OCI-LY1 (cell line): ENCODE measurements at regions not wholly inside any gene's neighbourhood (a gene's known extent, or its start where the extent isn't known, plus 50 kb on each side); places are given as distances from the start of the nearest gene placed in this dataset.

Experiments used
- H2AFZ ChIP-seq: fragments of 200-600 bp; sonication (generic), shearing (Covaris generic); 2 replicates; pipeline ENCODE4 v1.6.0; 2014; ENCODE audit warnings: antibody characterized with exemption, mild to moderate bottlenecking, low read length
- H3F3A ChIP-seq: fragments of 200-600 bp; sonication (generic), shearing (Covaris generic); 2 replicates; pipeline ENCODE4 v1.6.0; 2014; ENCODE audit warnings: mild to moderate bottlenecking, antibody characterized with exemption, low read length, moderate library complexity; ENCODE audit not compliant: insufficient read depth
- H3K27ac ChIP-seq: fragments of 200-600 bp; sonication (generic); 2 replicates; pipeline ENCODE4 v1.5.1; 2014; ENCODE audit warnings: low read length, mixed run types, mild to moderate bottlenecking, low read depth; ENCODE audit not compliant: poor library complexity, severe bottlenecking
- H3K27me3 ChIP-seq: fragments of 200-600 bp; sonication (generic); 2 replicates; pipeline ENCODE4 v1.6.0; 2014; ENCODE audit warnings: antibody characterized with exemption, mild to moderate bottlenecking, low read length, moderate library complexity; ENCODE audit not compliant: insufficient read depth
- H3K36me3 ChIP-seq: fragments of 200-600 bp; sonication (generic); 2 replicates; pipeline ENCODE4 v1.6.1; 2014; ENCODE audit warnings: mild to moderate bottlenecking, antibody characterized with exemption, low read length, moderate library complexity, mixed read lengths; ENCODE audit not compliant: insufficient read depth
- H3K4me1 ChIP-seq: fragments of 200-600 bp; sonication (generic); 2 replicates; pipeline ENCODE4 v1.5.1; 2014; ENCODE audit warnings: mild to moderate bottlenecking, low read length, moderate library complexity; ENCODE audit not compliant: insufficient read depth, severe bottlenecking
- H3K4me2 ChIP-seq: fragments of 200-600 bp; sonication (generic), shearing (Covaris generic); 2 replicates; pipeline ENCODE4 v1.6.1; 2014; ENCODE audit warnings: low read length
- H3K4me3 ChIP-seq: fragments of 200-600 bp; sonication (generic); 2 replicates; pipeline ENCODE4 v1.5.1; 2014; ENCODE audit warnings: low read length, low read depth, mild to moderate bottlenecking, mixed read lengths; ENCODE audit not compliant: poor library complexity, severe bottlenecking
- H3K79me2 ChIP-seq: fragments of 200-600 bp; shearing (Covaris generic); 2 replicates; pipeline ENCODE4 v1.6.1; 2016; ENCODE audit warnings: mixed run types, low read length, mixed read lengths; ENCODE audit not compliant: insufficient read depth
- H3K9ac ChIP-seq: fragments of 200-600 bp; sonication (generic), shearing (Covaris generic); 2 replicates; pipeline ENCODE4 v1.6.1; 2014; ENCODE audit warnings: mild to moderate bottlenecking, low read length, mixed read lengths
- H3K9me2 ChIP-seq: fragments of 200-600 bp; sonication (generic), shearing (Covaris generic); 2 replicates; pipeline ENCODE4 v1.6.1; 2014; ENCODE audit warnings: low read depth, mild to moderate bottlenecking, low read length, mixed read lengths
- H3K9me3 ChIP-seq: fragments of 200-600 bp; shearing (Covaris generic); 2 replicates; pipeline ENCODE4 v1.6.1; 2014; ENCODE audit warnings: low read length, mixed read lengths
- H4K20me1 ChIP-seq: fragments of 200-600 bp; sonication (generic), shearing (Covaris generic); 2 replicates; pipeline ENCODE4 v1.6.0; 2016; ENCODE audit warnings: mild to moderate bottlenecking, low read length; ENCODE audit not compliant: insufficient read depth
- CTCF ChIP-seq: fragments of 200-600 bp; sonication (generic), shearing (Covaris generic); IDR thresholded peaks from 2 replicates; pipeline ENCODE4 v1.5.1; 2017; ENCODE audit warnings: mild to moderate bottlenecking, antibody characterized with exemption, low read length, moderate library complexity, mixed read lengths
- EZH2 ChIP-seq: fragments of 200-600 bp; sonication (generic), shearing (Covaris generic); IDR thresholded peaks from 2 replicates; pipeline ENCODE4 v1.8.0; 2017; ENCODE audit warnings: borderline replicate concordance, mixed run types, mild to moderate bottlenecking, antibody characterized with exemption, low read length, moderate library complexity, mixed read lengths

DNA sequence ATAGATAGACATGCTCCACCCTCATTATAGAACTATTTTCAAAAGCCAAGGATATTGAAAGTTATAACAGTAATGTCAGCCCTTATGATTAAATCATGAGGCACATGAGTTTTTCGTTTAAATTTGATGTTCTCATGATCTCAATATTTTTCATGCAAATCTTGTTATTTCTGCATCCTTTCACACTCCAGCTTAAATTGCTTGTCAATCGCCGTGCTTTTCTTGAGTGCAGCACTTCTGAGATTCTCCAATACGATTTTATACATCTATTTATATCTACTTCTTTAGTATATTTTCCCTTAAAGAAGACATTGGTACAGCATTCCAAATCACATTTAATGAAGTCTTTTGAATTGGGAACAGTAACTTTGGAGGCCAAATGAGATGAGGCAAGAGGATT lies 171.2 kb upstream of the GBE1 start:
- no peak for TF ChIP-seq CTCF
- no peak for TF ChIP-seq EZH2
- no peak overlapping the region for H3K9ac ChIP-seq
- no peaks in the 10 kb centered on the region for H3K9me2 ChIP-seq
- no peaks in the 10 kb centered on the region for H3K27me3 ChIP-seq
- no peak overlapping the region for H3K4me2 ChIP-seq
- H3K36me3 ChIP-seq = no peaks in the 10 kb centered on the region
- no peaks in the 10 kb centered on the region for H3K4me1 ChIP-seq
- H3F3A ChIP-seq = no peaks in the 10 kb centered on the region
- no peaks in the 10 kb centered on the region for H4K20me1 ChIP-seq
- no peak overlapping the region for H3K27ac ChIP-seq
- H3K9me3 ChIP-seq = no peaks in the 10 kb centered on the region
- H2AFZ ChIP-seq = no peak overlapping the region
- H3K79me2 ChIP-seq = no peaks in the 10 kb centered on the region
- H3K4me3 ChIP-seq = no peak overlapping the region

- Histone ChIP-seq H3K9me2 (no peaks in the 10 kb centered on the region), H3K9me3 (no peaks in the 10 kb centered on the region), H4K20me1 (no peaks in the 10 kb centered on the region), H3K4me2 (no peak overlapping the region), H3K9ac (no peak overlapping the region), H3K79me2 (no peaks in the 10 kb centered on the region), H3K27ac (no peak overlapping the region), H3F3A (no peaks in the 10 kb centered on the region), H3K4me1 (no peaks in the 10 kb centered on the region), H3K27me3 (no peaks in the 10 kb centered on the region), H3K4me3 (no peak overlapping the region), H2AFZ (no peak overlapping the region), H3K36me3 (no peaks in the 10 kb centered on the region)
- TF ChIP-seq CTCF = no peak
- no peak for TF ChIP-seq EZH2
Measured at GRCh38 chr3:81931265-81932251, 170.1 kb upstream of the GBE1 start.

- Histone ChIP-seq H2AFZ (no peak overlapping the region), H4K20me1 (no peaks in the 10 kb centered on the region), H3F3A (no peaks in the 10 kb centered on the region), H3K4me2 (no peak overlapping the region), H3K36me3 (no peaks in the 10 kb centered on the region), H3K4me3 (no peak overlapping the region), H3K27me3 (no peaks in the 10 kb centered on the region), H3K79me2 (no peaks in the 10 kb centered on the region), H3K9me2 (no peaks in the 10 kb centered on the region), H3K9me3 (no peaks in the 10 kb centered on the region), H3K4me1 (no peaks in the 10 kb centered on the region), H3K9ac (no peak overlapping the region), H3K27ac (no peak overlapping the region)
- TF ChIP-seq CTCF (no peak), EZH2 (no peak)
Measured at GRCh38 chr3:81929697-81930096, 168.3 kb upstream of the GBE1 start.
